Testis (tissue), 2 donors: ENCODE measurements at regions not wholly inside any gene's neighbourhood (a gene's known extent, or its start where the extent isn't known, plus 50 kb on each side); places are given as distances from the start of the nearest gene placed in this dataset.

Source experiments
- CTCF ChIP-seq, 3 experiments: fragments of 450-650 bp in 2 of 3; fragments of 200-600 bp in 1 of 3; sonication (generic) in 1 of 3; IDR thresholded peaks; one replicate each; pipeline ENCODE4 v1.5.1; 2016 to 2019; ENCODE audit warnings: antibody characterized with exemption in 3 of 3, mild to moderate bottlenecking in 2 of 3, moderate library complexity in 1 of 3
- POLR2A ChIP-seq: fragments of 450-650 bp; IDR thresholded peaks from one replicate; pipeline ENCODE4 v1.6.1; 2017; ENCODE audit warnings: antibody characterized with exemption, mild to moderate bottlenecking, moderate library complexity

GRCh38 chr2:198304859-198305258, 500.5 kb downstream of the PLCL1 start:
- TF ChIP-seq POLR2A (no peak), CTCF (IDR thresholded peaks at IDR 0.05) (no peak)
